ENCODE measurements at regions not wholly inside any gene's neighbourhood (a gene's known extent, or its start where the extent isn't known, plus 50 kb on each side); places are given as distances from the start of the nearest gene placed in this dataset.
"Not testable (repeated sequence)": the region's sequence is repeated elsewhere in the genome, so short reads cannot be mapped to it uniquely, and the experiment has no call there.

- DNase-seq (ENCODE audit: low read depth in 2 of 2), result no peak
- H3K4me3 ChIP-seq (replicated peaks in 1 of 2; ENCODE audit: low read depth in 2 of 2, low read length in 2 of 2), result no peak overlapping the region
- no peak for TF ChIP-seq CTCF (IDR thresholded peaks at IDR 0.05; ENCODE audit: low read depth, low read length)
Observed at GRCh38 chr4:115453416-115453815, 340.0 kb upstream of the NDST4 start.

DNA sequence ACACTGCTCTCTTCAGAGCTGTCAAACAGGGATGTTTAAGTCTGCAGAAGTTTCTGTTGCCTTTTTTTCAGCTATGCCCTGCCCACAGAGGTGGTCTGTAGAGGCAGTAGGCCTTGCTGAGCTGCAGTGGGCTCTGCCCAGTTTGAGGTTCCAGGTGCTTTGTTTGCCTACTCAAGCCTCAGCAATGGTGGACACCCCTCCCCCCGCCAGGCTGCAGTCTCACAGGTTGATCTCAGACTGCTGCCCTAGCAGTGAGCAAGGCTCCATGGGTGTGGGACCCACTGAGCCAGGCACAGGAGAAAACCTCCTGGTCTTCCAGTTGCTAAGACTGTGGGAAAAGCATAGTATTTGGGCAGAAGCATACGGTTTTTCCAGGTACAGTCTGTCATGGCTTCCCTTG is 338.8 kb upstream of the NDST4 start:
- not testable (repeated sequence) for H3K4me3 ChIP-seq (replicated peaks in 1 of 2; ENCODE audit: low read depth in 2 of 2, low read length in 2 of 2); DNase-seq (ENCODE audit: low read depth in 2 of 2)

DNA sequence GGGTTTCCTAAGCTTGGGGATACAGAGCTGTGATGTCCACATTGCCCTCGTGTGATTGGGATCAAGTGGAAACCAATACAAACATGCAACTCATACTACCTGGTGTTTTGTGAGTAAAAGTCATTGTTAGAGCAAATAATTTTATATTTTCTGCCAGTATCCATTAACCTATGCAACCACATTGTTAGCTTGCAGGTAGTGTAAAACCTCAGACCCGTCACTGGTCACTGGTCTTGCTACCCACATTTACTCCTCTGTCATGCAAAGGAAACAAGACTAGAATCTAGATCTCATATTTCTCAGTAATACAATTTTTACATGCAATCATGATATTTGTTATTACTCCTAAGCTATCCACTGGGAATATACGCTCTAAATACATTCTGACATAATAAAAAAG is 324.3 kb upstream of the NDST4 start:
- DNase-seq (ENCODE audit: low read depth in 2 of 2), result no peak
- H3K4me3 ChIP-seq (replicated peaks in 1 of 2; ENCODE audit: low read depth in 2 of 2, low read length in 2 of 2), result no peak overlapping the region
- TF ChIP-seq CTCF (IDR thresholded peaks at IDR 0.05; ENCODE audit: low read depth, low read length), result no peak

- no peak for TF ChIP-seq CTCF (IDR thresholded peaks at IDR 0.05; ENCODE audit: low read depth, low read length)
- no peak overlapping the region for H3K4me3 ChIP-seq (replicated peaks in 1 of 2; ENCODE audit: low read depth in 2 of 2, low read length in 2 of 2)
- no peak for DNase-seq (ENCODE audit: low read depth in 2 of 2)
Observed at GRCh38 chr4:115433491-115433890, 320.1 kb upstream of the NDST4 start.

GRCh38 chr4:115430024-115430423 is 316.6 kb upstream of the NDST4 start:
- TF ChIP-seq CTCF (IDR thresholded peaks at IDR 0.05; ENCODE audit: low read depth, low read length), result no peak
- H3K4me3 ChIP-seq (replicated peaks in 1 of 2; ENCODE audit: low read depth in 2 of 2, low read length in 2 of 2), result no peak overlapping the region
- DNase-seq (ENCODE audit: low read depth in 2 of 2), result no peak

DNA sequence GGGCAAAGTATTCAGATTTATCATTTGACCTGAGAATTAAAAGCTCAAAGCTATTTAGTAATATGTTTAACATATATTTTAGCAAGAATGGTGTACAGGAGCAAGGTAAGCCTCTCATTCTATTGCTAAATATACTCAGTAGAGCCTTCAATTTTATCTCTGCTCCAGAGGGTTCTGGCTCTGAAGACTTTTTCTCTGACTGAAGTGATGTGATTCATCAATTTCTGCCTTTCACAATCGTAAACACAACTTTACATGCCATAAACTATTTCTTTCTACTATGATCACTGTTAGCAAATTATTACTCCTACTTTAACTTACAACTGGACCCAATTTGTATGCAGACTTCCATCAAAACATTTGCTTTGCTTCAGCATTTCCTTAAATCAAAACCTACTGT is 315.0 kb upstream of the NDST4 start:
- H3K4me3 ChIP-seq (replicated peaks in 1 of 2; ENCODE audit: low read depth in 2 of 2, low read length in 2 of 2), result no peak overlapping the region
- TF ChIP-seq CTCF (IDR thresholded peaks at IDR 0.05; ENCODE audit: low read depth, low read length), result no peak
- DNase-seq (ENCODE audit: low read depth in 2 of 2), result no peak

- TF ChIP-seq CTCF (IDR thresholded peaks at IDR 0.05; ENCODE audit: low read depth, low read length), result no peak
- DNase-seq (ENCODE audit: low read depth in 2 of 2), result no peak
- H3K4me3 ChIP-seq (replicated peaks in 1 of 2; ENCODE audit: low read depth in 2 of 2, low read length in 2 of 2), result no peak overlapping the region
Observed at GRCh38 chr4:115424852-115425251, 311.4 kb upstream of the NDST4 start.
